IPS DF 4.7 (cell line): ENCODE measurements at regions not wholly inside any gene's neighbourhood (a gene's known extent, or its start where the extent isn't known, plus 50 kb on each side); places are given as distances from the start of the nearest gene placed in this dataset.
"Not testable (repeated sequence)": the region's sequence is repeated elsewhere in the genome, so short reads cannot be mapped to it uniquely, and the experiment has no call there.

ENCODE experiments used
- DNase-seq: peaks from one replicate; pipeline ENCODE4 v3.0.0-alpha.2; 2013; ENCODE audit warnings: low spot score; ENCODE audit errors: extremely low read depth

- DNase-seq: no peak
These were observed 99.8 kb downstream of the ESM1 start for GRCh38 chr5:54885636-54886035.

GRCh38 chr5:54884195-54884536 lies 101.2 kb downstream of the ESM1 start:
- DNase-seq: no peak

- peak; percentile 44 for DNase-seq
These were observed 101.8 kb downstream of the ESM1 start for GRCh38 chr5:54883374-54884194.

- no peak for DNase-seq
These were observed 102.6 kb downstream of the ESM1 start for GRCh38 chr5:54882841-54883240.

GRCh38 chr5:54882101-54882500 lies 103.3 kb downstream of the ESM1 start:
- DNase-seq: no peak

GRCh38 chr5:54881286-54882005 lies 103.9 kb downstream of the ESM1 start:
- DNase-seq: no peak

GRCh38 chr5:54876976-54877375 lies 108.4 kb downstream of the ESM1 start:
- DNase-seq: no peak

GRCh38 chr5:54876556-54876955 lies 108.8 kb downstream of the ESM1 start:
- no peak for DNase-seq

- no peak for DNase-seq
These were observed 110.9 kb downstream of the ESM1 start for GRCh38 chr5:54874337-54875021.

- no peak for DNase-seq
These were observed 111.7 kb downstream of the ESM1 start for GRCh38 chr5:54873691-54874090.

GRCh38 chr5:54872810-54873209 lies 112.6 kb downstream of the ESM1 start:
- DNase-seq: no peak

- DNase-seq: no peak
These were observed 115.1 kb downstream of the ESM1 start for GRCh38 chr5:54870271-54870670.

GRCh38 chr5:54869691-54870090 lies 115.7 kb downstream of the ESM1 start:
- no peak for DNase-seq

GRCh38 chr5:54868511-54869483 lies 116.6 kb downstream of the ESM1 start:
- DNase-seq: no peak

GRCh38 chr5:54867310-54867944 lies 118.0 kb downstream of the ESM1 start:
- no peak for DNase-seq

- DNase-seq: not testable (repeated sequence)
These were observed 120.4 kb downstream of the ESM1 start for GRCh38 chr5:54864911-54865515.

- no peak for DNase-seq
These were observed 123.4 kb downstream of the ESM1 start for GRCh38 chr5:54862036-54862435.

GRCh38 chr5:54861212-54861894 lies 124.0 kb downstream of the ESM1 start:
- no peak for DNase-seq

- DNase-seq: no peak
These were observed 125.1 kb downstream of the ESM1 start for GRCh38 chr5:54860321-54860720.

- DNase-seq: no peak
These were observed 126.1 kb downstream of the ESM1 start for GRCh38 chr5:54859316-54859715.
